SU-DHL-6 (cell line): ENCODE measurements at regions not wholly inside any gene's neighbourhood (a gene's known extent, or its start where the extent isn't known, plus 50 kb on each side); places are given as distances from the start of the nearest gene placed in this dataset.

Experiments used
- EZH2phosphoT487 ChIP-seq: fragments of 200-600 bp; sonication (generic), shearing (Covaris generic); conservative IDR thresholded peaks from 2 replicates; pipeline ENCODE4 v1.6.1; 2018; ENCODE audit warnings: mild to moderate bottlenecking, antibody characterized with exemption, low read length, moderate library complexity, mixed read lengths
- TF ChIP-seq, protein P1 (sequence below): fragments of 200-600 bp; sonication (generic); IDR thresholded peaks from one replicate; pipeline ENCODE4 v1.5.1; 2017; ENCODE audit warnings: antibody characterized with exemption, mild to moderate bottlenecking, low read length, moderate library complexity; ENCODE audit not compliant: insufficient read depth, poor library complexity, severe bottlenecking

DNA sequence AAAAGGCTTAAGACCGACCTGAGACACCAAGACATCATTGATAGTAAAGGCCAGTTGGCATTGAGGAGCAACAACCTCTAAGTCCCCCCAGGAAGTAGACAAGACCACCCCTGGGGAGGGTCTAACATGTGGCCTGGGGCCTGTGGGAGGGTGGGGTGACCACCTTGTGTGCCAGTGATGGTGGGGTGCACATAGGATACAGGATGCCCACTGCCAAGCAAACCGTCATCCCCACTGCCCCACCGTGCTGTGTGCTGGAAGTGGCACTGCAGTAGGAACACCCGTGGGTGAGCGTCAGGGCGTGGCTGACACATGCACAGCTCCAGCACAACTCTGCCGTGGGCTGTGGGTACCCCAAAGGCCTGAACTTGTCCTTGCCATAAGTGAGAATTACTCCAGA, 84.3 kb upstream of the LGALSL start:
- TF ChIP-seq, protein P1, sequence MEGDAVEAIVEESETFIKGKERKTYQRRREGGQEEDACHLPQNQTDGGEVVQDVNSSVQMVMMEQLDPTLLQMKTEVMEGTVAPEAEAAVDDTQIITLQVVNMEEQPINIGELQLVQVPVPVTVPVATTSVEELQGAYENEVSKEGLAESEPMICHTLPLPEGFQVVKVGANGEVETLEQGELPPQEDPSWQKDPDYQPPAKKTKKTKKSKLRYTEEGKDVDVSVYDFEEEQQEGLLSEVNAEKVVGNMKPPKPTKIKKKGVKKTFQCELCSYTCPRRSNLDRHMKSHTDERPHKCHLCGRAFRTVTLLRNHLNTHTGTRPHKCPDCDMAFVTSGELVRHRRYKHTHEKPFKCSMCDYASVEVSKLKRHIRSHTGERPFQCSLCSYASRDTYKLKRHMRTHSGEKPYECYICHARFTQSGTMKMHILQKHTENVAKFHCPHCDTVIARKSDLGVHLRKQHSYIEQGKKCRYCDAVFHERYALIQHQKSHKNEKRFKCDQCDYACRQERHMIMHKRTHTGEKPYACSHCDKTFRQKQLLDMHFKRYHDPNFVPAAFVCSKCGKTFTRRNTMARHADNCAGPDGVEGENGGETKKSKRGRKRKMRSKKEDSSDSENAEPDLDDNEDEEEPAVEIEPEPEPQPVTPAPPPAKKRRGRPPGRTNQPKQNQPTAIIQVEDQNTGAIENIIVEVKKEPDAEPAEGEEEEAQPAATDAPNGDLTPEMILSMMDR, result no peak
- TF ChIP-seq EZH2phosphoT487, result no peak
